Superior temporal gyrus (tissue), 1 donor: ENCODE measurements at regions not wholly inside any gene's neighbourhood (a gene's known extent, or its start where the extent isn't known, plus 50 kb on each side); places are given as distances from the start of the nearest gene placed in this dataset.

Experiments
- DNase-seq: peaks from one replicate; pipeline ENCODE4 v3.0.0-alpha.2; 2016; ENCODE audit errors: extremely low spot score

GRCh38 chr1:221430152-221430960 is 311.5 kb downstream of the DUSP10 start:
- DNase-seq, result no peak

GRCh38 chr1:221431068-221431651 is 310.7 kb downstream of the DUSP10 start:
- no peak for DNase-seq

GRCh38 chr1:221431961-221432360 is 309.9 kb downstream of the DUSP10 start:
- DNase-seq, result no peak

GRCh38 chr1:221435504-221435904 is 306.4 kb downstream of the DUSP10 start:
- peak; percentile 92 for DNase-seq

- DNase-seq, result no peak
Measured at GRCh38 chr1:221437171-221437570, 304.7 kb downstream of the DUSP10 start.

- no peak for DNase-seq
Measured at GRCh38 chr1:221437926-221438325, 304.0 kb downstream of the DUSP10 start.

GRCh38 chr1:221439008-221439746 is 302.7 kb downstream of the DUSP10 start:
- no peak for DNase-seq

- no peak for DNase-seq
Measured at GRCh38 chr1:221439747-221440501, 302.0 kb downstream of the DUSP10 start.

- DNase-seq, result peak; percentile 57
Measured at GRCh38 chr1:221440658-221441057, 301.2 kb downstream of the DUSP10 start.

GRCh38 chr1:221442056-221442455 is 299.8 kb downstream of the DUSP10 start:
- DNase-seq, result peak; percentile 64

- no peak for DNase-seq
Measured at GRCh38 chr1:221444346-221444745, 297.5 kb downstream of the DUSP10 start.

- no peak for DNase-seq
Measured at GRCh38 chr1:221448585-221449175, 293.2 kb downstream of the DUSP10 start.

- no peak for DNase-seq
Measured at GRCh38 chr1:221449194-221449593, 292.7 kb downstream of the DUSP10 start.

GRCh38 chr1:221449801-221450470 is 292.0 kb downstream of the DUSP10 start:
- DNase-seq, result no peak

- no peak for DNase-seq
Measured at GRCh38 chr1:221451741-221452140, 290.1 kb downstream of the DUSP10 start.

- no peak for DNase-seq
Measured at GRCh38 chr1:221454096-221454495, 287.8 kb downstream of the DUSP10 start.

- DNase-seq, result no peak
Measured at GRCh38 chr1:221456918-221457317, 285.0 kb downstream of the DUSP10 start.

- no peak for DNase-seq
Measured at GRCh38 chr1:221457685-221458446, 284.0 kb downstream of the DUSP10 start.

GRCh38 chr1:221458447-221459156 is 283.3 kb downstream of the DUSP10 start:
- no peak for DNase-seq

- no peak for DNase-seq
Measured at GRCh38 chr1:221459558-221459957, 282.3 kb downstream of the DUSP10 start.
